HG03378 (cell line): ENCODE measurements at regions not wholly inside any gene's neighbourhood (a gene's known extent, or its start where the extent isn't known, plus 50 kb on each side); places are given as distances from the start of the nearest gene placed in this dataset.
"Not testable (repeated sequence)": the region's sequence is repeated elsewhere in the genome, so short reads cannot be mapped to it uniquely, and the experiment has no call there.

ENCODE experiments used
- ATAC-seq: cut with Tn5 transposase; IDR thresholded peaks from one replicate; pipeline ENCODE4 v1.9.1; 2021; ENCODE audit warnings: mild to moderate bottlenecking, moderate library complexity; ENCODE audit not compliant: unreplicated experiment

- ATAC-seq, result no peak
These were observed 78.9 kb upstream of the ZNF280D start for GRCh38 chr15:56812221-56812620.

GRCh38 chr15:56811586-56811985 is 78.3 kb upstream of the ZNF280D start:
- no peak for ATAC-seq

- ATAC-seq, result no peak
These were observed 74.9 kb upstream of the ZNF280D start for GRCh38 chr15:56808160-56808559.

GRCh38 chr15:56806148-56806536 is 72.8 kb upstream of the ZNF280D start:
- ATAC-seq, result no peak

- ATAC-seq, result peak; percentile 57
These were observed 72.3 kb upstream of the ZNF280D start for GRCh38 chr15:56805466-56806147.

- no peak for ATAC-seq
These were observed 71.6 kb upstream of the ZNF280D start for GRCh38 chr15:56804938-56805337.

- ATAC-seq, result peak; percentile 41
These were observed 71.0 kb upstream of the ZNF280D start for GRCh38 chr15:56804279-56804678.

- no peak for ATAC-seq
These were observed 68.9 kb upstream of the ZNF280D start for GRCh38 chr15:56802161-56802560.

- ATAC-seq, result peak; percentile 84
These were observed 65.3 kb upstream of the ZNF280D start for GRCh38 chr15:56798639-56799038.

- ATAC-seq, result no peak
These were observed 64.5 kb upstream of the ZNF280D start for GRCh38 chr15:56797720-56798275.

GRCh38 chr15:56795502-56795901 is 62.2 kb upstream of the ZNF280D start:
- no peak for ATAC-seq

GRCh38 chr15:56794553-56795329 is 61.4 kb upstream of the ZNF280D start:
- ATAC-seq, result no peak

GRCh38 chr15:56794165-56794552 is 60.9 kb upstream of the ZNF280D start:
- ATAC-seq, result no peak

- ATAC-seq, result no peak
These were observed 58.9 kb upstream of the ZNF280D start for GRCh38 chr15:56792211-56792610.

GRCh38 chr15:56791521-56791920 is 58.2 kb upstream of the ZNF280D start:
- ATAC-seq, result not testable (repeated sequence)

GRCh38 chr15:56788359-56788758 is 55.0 kb upstream of the ZNF280D start:
- ATAC-seq, result no peak

GRCh38 chr15:56786966-56787365 is 53.7 kb upstream of the ZNF280D start:
- peak; percentile 83 for ATAC-seq

- no peak for ATAC-seq
These were observed 50.8 kb upstream of the ZNF280D start for GRCh38 chr15:56783857-56784661.

GRCh38 chr15:56783156-56783856 is 50.0 kb upstream of the ZNF280D start:
- ATAC-seq, result no peak
